ENCODE measurements at regions not wholly inside any gene's neighbourhood (a gene's known extent, or its start where the extent isn't known, plus 50 kb on each side); places are given as distances from the start of the nearest gene placed in this dataset.

DNA sequence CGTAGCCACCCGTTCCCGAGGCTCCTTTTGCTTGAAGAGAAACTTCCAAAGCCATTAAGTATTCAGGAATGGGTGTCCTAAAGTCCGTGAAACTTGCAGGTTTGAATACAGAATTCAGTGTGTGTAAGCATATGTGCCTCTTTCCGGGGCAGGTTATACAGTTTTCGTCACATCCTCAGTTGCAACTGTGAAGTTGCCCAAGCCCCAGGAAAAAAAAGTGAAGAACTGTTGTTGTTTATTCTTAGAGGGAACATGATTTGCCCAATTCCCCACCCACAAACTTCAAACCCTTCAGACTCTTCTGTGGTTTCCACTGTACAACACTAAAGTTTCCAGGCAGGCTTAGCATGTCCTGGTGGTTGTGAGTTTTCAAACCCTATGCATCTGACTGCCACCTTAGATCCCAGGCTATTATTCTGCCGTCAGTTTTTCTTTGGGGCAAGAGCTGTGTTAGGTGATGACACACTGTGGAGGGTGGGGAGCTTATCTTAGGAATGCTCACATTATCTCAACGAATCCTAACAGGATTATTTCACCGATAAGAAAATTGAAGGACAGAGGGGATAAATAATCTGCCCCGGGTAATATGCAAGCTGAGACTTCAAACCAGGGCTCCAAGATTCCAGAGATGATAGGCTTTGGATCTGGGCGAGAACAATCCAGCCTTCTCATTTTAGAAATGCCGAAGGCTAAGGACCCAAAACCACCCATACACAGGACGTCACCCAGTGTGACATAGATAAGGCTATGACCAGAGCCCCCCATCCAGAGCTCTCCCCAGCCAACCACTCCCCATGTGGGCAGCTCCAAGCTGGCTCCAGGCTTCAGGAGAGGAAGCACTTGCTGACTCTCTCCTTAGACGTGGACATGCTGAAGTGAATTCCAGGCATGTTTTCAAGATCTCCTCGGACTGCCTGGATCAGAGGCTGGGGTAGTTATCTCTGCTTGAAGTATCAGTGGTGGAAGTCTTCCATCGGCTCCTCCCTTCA is 81.7 kb upstream of the AFDN start:
- Histone ChIP-seq H4K20me1 (replicated peaks; ENCODE audit: control insufficient read depth, extremely low read depth, insufficient read depth, low read length) (no peaks in the 10 kb centered on the region), H3K9ac (replicated peaks; ENCODE audit: extremely low read depth, insufficient read depth, low read length) (no peak overlapping the region), H3K27ac (ENCODE audit: insufficient read depth, low read depth, low read length) (no peak overlapping the region), H3K4me3 (replicated peaks in 1 of 3; ENCODE audit: insufficient read depth in 1 of 3, low read depth in 1 of 3, low read length in 3 of 3) (no peak overlapping the region), H3K4me2 (ENCODE audit: insufficient read depth, low read length) (no peak overlapping the region), H3K27me3 (ENCODE audit: control insufficient read depth in 2 of 2, insufficient read depth in 2 of 2, low read length in 2 of 2) (no peaks in the 10 kb centered on the region), H3K4me1 (ENCODE audit: control insufficient read depth, extremely low read depth, insufficient read depth, low read length) (no peaks in the 10 kb centered on the region), H3K79me2 (ENCODE audit: control insufficient read depth, insufficient read depth, low read length) (no peaks in the 10 kb centered on the region), H2AFZ (ENCODE audit: low read depth, low read length) (no peak overlapping the region), H3K36me3 (ENCODE audit: control insufficient read depth in 2 of 2, extremely low read depth in 1 of 2, insufficient read depth in 2 of 2, low read length in 2 of 2) (no peaks in the 10 kb centered on the region), H3K9me3 (replicated peaks; ENCODE audit: control insufficient read depth, insufficient read depth, low read length) (no peaks in the 10 kb centered on the region), H3K9me1 (replicated peaks; ENCODE audit: control insufficient read depth, extremely low read depth, insufficient read depth, low read length) (no peaks in the 10 kb centered on the region)
- POLR2A ChIA-PET = no interaction called here
- no TSS peak for BruUV-seq (replicated peaks)
- FAIRE-seq (no peak), DNase-seq (ENCODE audit: low read depth, low spot score) (no peak)
- dilution Hi-C loops (cut with MboI; ENCODE audit: extremely low pct_ligation_motif_present, low sequenced_read_pairs) (no loop called here), intact Hi-C loops (cut with micrococcal nuclease) (no loop called here)
- CTCF ChIA-PET = no interaction called here
- TF ChIP-seq JUN (IDR thresholded peaks at IDR 0.05; ENCODE audit: borderline replicate concordance, insufficient read depth, insufficient read length, low read depth) = no peak
- TF ChIP-seq EZH2 (IDR thresholded peaks at IDR 0.05; ENCODE audit: borderline replicate concordance, low read depth, low read length, severe bottlenecking) = no peak
- TF ChIP-seq POLR2AphosphoS5 (IDR thresholded peaks at IDR 0.05; ENCODE audit: insufficient read depth, low read depth, low read length) = no peak
- TF ChIP-seq, protein P1, sequence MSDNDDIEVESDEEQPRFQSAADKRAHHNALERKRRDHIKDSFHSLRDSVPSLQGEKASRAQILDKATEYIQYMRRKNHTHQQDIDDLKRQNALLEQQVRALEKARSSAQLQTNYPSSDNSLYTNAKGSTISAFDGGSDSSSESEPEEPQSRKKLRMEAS (IDR thresholded peaks at IDR 0.05; ENCODE audit: insufficient read depth, insufficient read length) = no peak
- TF ChIP-seq, protein P2, sequence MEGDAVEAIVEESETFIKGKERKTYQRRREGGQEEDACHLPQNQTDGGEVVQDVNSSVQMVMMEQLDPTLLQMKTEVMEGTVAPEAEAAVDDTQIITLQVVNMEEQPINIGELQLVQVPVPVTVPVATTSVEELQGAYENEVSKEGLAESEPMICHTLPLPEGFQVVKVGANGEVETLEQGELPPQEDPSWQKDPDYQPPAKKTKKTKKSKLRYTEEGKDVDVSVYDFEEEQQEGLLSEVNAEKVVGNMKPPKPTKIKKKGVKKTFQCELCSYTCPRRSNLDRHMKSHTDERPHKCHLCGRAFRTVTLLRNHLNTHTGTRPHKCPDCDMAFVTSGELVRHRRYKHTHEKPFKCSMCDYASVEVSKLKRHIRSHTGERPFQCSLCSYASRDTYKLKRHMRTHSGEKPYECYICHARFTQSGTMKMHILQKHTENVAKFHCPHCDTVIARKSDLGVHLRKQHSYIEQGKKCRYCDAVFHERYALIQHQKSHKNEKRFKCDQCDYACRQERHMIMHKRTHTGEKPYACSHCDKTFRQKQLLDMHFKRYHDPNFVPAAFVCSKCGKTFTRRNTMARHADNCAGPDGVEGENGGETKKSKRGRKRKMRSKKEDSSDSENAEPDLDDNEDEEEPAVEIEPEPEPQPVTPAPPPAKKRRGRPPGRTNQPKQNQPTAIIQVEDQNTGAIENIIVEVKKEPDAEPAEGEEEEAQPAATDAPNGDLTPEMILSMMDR (IDR thresholded peaks at IDR 0.05; ENCODE audit: extremely low read depth in 1 of 2, insufficient read depth in 1 of 2, low read depth in 1 of 2, low read length in 2 of 2) = no peak
- no peak for TF ChIP-seq POLR2A (IDR thresholded peaks at IDR 0.05; ENCODE audit: low read depth, low read length)
- no peak for TF ChIP-seq MYC (IDR thresholded peaks at IDR 0.05; ENCODE audit: low read depth, low read length)
- TF ChIP-seq GATA2 (IDR thresholded peaks at IDR 0.05; ENCODE audit: insufficient read depth, insufficient read length, low read depth, low read length) = no peak
- no peak for TF ChIP-seq FOS (IDR thresholded peaks at IDR 0.05; ENCODE audit: borderline replicate concordance, insufficient read depth, low read length)

Measured in endothelial cell of umbilical vein (primary cell).